ES-I3 (cell line): ENCODE measurements at regions not wholly inside any gene's neighbourhood (a gene's known extent, or its start where the extent isn't known, plus 50 kb on each side); places are given as distances from the start of the nearest gene placed in this dataset.

Source experiments
- H3K36me3 ChIP-seq: 2 replicates; pipeline ENCODE4 v1.6.1; 2013; ENCODE audit warnings: mild to moderate bottlenecking, low read length, control low read depth, moderate library complexity; ENCODE audit not compliant: insufficient read depth
- H3K4me1 ChIP-seq: 2 replicates; pipeline ENCODE4 v1.6.1; 2013; ENCODE audit warnings: mild to moderate bottlenecking, control low read depth, low read length; ENCODE audit not compliant: insufficient read depth
- H3K9ac ChIP-seq: 2 replicates; pipeline ENCODE4 v1.6.1; 2013; ENCODE audit warnings: low read depth, mild to moderate bottlenecking, low read length, moderate library complexity
- H3K9me3 ChIP-seq: 2 replicates; pipeline ENCODE4 v1.6.1; 2013; ENCODE audit warnings: mild to moderate bottlenecking, low read length, moderate library complexity; ENCODE audit not compliant: control insufficient read depth, insufficient read depth

DNA sequence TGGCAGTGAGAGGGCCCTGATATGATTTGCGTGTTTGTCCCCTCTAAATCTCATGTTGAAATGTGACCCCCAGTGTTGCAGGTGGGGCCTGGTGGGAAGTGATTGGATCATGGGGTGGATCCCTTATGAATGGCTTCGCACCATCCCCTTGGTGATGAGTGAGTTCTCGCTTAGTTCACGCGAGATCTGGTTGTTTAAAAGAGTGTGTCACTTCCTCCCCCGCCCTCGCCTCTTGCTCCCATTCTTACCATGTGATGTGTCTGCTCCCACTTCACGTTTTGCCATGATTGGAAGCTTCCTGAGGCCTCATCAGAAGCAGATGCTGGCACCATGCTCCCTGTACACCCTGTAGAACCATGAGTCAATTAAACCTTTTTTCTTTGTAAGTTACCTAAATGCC lies 319.9 kb upstream of the ID2 start:
- Histone ChIP-seq H3K4me1 (no peaks in the 10 kb centered on the region), H3K36me3 (no peaks in the 10 kb centered on the region), H3K9me3 (no peaks in the 10 kb centered on the region), H3K9ac (no peak overlapping the region)

DNA sequence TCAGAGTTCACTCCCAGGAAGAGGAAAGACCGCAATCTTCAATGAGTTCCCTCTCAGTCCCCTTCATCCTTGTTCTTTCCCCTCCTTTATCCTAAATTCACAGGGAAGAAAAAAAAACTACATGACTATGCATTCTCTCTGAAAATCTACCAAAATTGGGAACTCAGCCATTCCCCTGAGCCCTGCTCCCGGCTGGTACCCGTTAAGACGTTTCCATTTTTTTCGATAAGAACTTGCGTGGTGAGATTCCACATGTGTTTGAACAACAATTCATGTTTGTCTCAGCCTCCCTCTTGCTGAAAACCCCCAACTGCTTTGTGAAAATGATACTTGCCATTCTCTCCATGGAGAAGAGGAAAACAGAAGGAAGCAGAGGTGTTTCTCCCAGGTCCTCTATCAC lies 318.7 kb upstream of the ID2 start:
- H3K4me1 ChIP-seq, result no peaks in the 10 kb centered on the region
- H3K36me3 ChIP-seq, result no peaks in the 10 kb centered on the region
- no peaks in the 10 kb centered on the region for H3K9me3 ChIP-seq
- H3K9ac ChIP-seq, result no peak overlapping the region

DNA sequence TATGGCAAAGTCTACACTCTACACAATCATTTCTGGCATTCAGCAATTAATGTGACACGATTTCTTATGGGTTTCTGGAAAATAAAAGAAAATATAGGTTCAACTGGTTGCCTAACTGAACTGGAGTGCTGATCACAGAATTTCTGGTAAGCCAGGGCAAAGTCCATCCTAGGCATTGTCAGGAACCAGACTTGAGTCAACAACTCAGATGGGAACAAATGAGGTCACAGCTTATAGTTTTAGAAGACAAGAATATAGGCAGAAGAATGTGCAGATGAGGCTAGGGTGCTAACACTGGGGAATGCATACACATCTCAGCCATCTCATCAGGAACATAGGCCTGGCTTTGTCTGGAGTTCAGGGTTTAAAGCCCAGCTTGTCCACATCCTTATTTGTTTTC lies 317.2 kb upstream of the ID2 start:
- H3K36me3 ChIP-seq, result no peaks in the 10 kb centered on the region
- no peaks in the 10 kb centered on the region for H3K4me1 ChIP-seq
- H3K9ac ChIP-seq, result no peak overlapping the region
- no peaks in the 10 kb centered on the region for H3K9me3 ChIP-seq

DNA sequence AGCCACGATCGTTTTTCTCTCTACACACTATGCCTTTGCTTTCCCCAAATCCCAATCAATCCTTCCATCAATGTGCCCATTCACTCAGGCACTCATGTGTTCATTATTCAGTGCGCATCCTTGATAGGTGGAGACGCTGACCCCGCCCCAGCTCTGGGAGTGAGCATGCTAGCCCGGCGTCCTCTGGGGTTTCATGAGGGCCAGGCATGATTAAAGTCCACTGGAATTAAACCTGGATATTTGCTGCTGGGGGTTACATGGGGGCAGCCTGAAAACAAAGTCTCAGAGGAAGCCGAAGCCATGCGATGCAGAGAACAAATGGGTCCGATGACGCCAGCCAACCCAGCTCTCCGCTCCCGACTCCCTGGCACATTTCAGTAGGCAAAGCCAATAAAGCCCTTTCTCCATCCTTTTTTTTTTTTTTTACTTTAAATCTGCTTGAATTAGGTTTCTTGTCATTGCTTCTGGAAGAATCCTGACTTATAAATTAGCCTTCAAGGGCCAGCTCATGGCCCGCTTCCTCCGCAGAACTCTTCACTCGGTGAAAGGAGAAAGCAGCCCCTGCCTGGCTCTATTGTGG lies 316.4 kb upstream of the ID2 start:
- no peaks in the 10 kb centered on the region for H3K9me3 ChIP-seq
- no peaks in the 10 kb centered on the region for H3K4me1 ChIP-seq
- H3K36me3 ChIP-seq, result no peaks in the 10 kb centered on the region
- no peak overlapping the region for H3K9ac ChIP-seq

- H3K4me1 ChIP-seq, result no peaks in the 10 kb centered on the region
- no peaks in the 10 kb centered on the region for H3K36me3 ChIP-seq
- no peaks in the 10 kb centered on the region for H3K9me3 ChIP-seq
- H3K9ac ChIP-seq, result no peak overlapping the region
These were observed 314.0 kb upstream of the ID2 start for GRCh38 chr2:8367833-8368232.

- no peak overlapping the region for H3K9ac ChIP-seq
These were observed 313.4 kb upstream of the ID2 start for GRCh38 chr2:8368463-8368862.

DNA sequence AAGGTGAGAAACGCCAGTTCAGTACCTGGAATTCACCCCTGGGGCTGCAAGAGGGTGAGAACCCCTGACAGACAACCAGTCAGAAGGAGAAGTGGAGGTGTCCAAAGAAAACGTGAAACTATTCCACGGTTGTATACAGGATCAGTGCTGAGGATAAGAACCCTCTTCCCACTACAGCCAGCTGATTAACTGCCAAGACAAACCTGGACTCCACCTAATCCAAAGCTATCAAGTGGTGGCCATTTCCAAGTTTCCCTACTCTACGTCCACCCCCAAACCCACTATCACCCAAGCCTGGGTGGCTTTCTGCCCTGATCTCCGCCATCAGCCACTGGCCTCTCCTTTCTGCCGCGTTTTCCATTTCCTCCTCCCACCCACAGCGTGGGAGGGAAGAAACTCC lies 312.3 kb upstream of the ID2 start:
- no peaks in the 10 kb centered on the region for H3K4me1 ChIP-seq
- no peak overlapping the region for H3K9ac ChIP-seq
- H3K9me3 ChIP-seq, result no peaks in the 10 kb centered on the region
- no peaks in the 10 kb centered on the region for H3K36me3 ChIP-seq

More at GRCh38 chr2:8368463-8368862, 313.4 kb upstream of the ID2 start:
- Histone ChIP-seq H3K36me3 (no peaks in the 10 kb centered on the region), H3K9me3 (no peaks in the 10 kb centered on the region), H3K4me1 (no peaks in the 10 kb centered on the region)

DNA sequence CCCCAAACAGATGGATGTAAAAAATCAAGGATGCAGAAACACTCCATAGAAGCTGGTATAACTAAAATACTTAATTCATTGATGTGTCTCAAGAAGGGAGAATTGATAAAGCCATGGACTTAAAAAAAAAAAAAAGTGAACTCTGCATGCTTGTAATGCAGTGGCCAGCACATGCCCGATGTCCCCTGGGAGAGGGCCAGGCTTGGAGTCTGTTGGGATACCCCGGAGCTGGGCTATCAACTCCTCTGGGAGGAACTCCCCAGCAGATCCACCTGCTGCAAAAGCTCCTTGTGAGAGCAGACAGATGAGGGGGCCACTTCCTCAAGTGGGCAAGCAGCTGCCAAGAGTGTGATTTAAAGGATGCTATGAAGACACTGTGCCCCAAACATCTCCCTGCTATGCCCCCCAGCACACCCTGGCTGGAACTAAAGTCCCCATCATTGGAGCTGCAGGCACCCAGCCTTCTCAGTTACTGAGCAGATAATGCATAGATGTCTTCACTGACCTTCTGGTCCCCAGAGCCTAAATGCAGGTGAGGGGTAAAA lies 311.5 kb upstream of the ID2 start:
- Histone ChIP-seq H3K9me3 (no peaks in the 10 kb centered on the region), H3K4me1 (no peaks in the 10 kb centered on the region), H3K36me3 (no peaks in the 10 kb centered on the region), H3K9ac (no peak overlapping the region)

GRCh38 chr2:8371653-8372052 lies 310.2 kb upstream of the ID2 start:
- Histone ChIP-seq H3K36me3 (no peaks in the 10 kb centered on the region), H3K4me1 (no peaks in the 10 kb centered on the region), H3K9ac (no peak overlapping the region), H3K9me3 (no peaks in the 10 kb centered on the region)

DNA sequence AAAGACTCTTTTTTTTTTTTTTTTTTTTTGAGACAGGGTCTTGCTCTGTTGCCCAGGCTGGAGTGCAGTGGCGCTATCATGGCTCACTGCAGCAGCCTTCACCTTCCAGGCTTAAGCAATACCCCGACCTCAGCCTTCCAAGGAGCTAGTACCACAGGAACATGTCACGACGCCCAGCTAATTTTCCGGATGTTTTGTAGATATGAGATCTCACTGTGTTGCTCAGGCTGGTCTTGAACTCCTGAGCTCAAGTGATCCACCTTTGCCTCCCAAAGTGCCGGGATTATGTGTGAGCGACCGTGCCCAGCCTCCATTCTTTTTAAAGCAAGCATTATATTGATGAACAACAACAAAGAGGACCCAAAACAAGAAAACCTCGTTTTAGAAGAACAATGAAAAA lies 307.1 kb upstream of the ID2 start:
- Histone ChIP-seq H3K36me3 (no peaks in the 10 kb centered on the region), H3K9me3 (no peaks in the 10 kb centered on the region), H3K4me1 (no peaks in the 10 kb centered on the region), H3K9ac (no peak overlapping the region)

- H3K36me3 ChIP-seq, result no peaks in the 10 kb centered on the region
- H3K4me1 ChIP-seq, result no peaks in the 10 kb centered on the region
- H3K9me3 ChIP-seq, result no peaks in the 10 kb centered on the region
- no peak overlapping the region for H3K9ac ChIP-seq
These were observed 305.0 kb upstream of the ID2 start for GRCh38 chr2:8376603-8377410.

GRCh38 chr2:8378016-8378810 lies 303.6 kb upstream of the ID2 start:
- Histone ChIP-seq H3K4me1 (no peaks in the 10 kb centered on the region), H3K36me3 (no peaks in the 10 kb centered on the region), H3K9ac (no peak overlapping the region), H3K9me3 (no peaks in the 10 kb centered on the region)

DNA sequence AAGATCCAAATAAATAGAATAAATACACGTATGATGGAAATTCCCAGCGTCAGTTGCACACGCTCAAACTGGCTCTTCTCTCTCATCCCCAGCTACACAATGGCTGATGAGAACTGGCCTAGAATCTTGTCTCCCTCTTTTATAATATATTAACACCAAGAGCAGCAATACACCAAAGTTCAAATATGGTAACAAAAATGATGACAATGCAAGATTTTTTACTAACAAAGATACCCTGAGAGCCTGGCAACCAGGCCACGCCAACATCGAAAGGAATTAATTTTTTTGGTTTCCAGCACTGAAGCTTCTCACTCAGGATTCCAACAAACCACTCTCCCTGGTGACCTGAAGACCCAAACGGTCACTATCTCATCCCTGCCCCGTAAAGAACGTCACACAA lies 302.7 kb upstream of the ID2 start:
- H3K36me3 ChIP-seq, result no peaks in the 10 kb centered on the region
- H3K9ac ChIP-seq, result no peak overlapping the region
- no peaks in the 10 kb centered on the region for H3K4me1 ChIP-seq
- H3K9me3 ChIP-seq, result no peaks in the 10 kb centered on the region

- H3K9ac ChIP-seq, result no peak overlapping the region
- no peaks in the 10 kb centered on the region for H3K9me3 ChIP-seq
- no peaks in the 10 kb centered on the region for H3K4me1 ChIP-seq
- no peaks in the 10 kb centered on the region for H3K36me3 ChIP-seq
These were observed 302.3 kb upstream of the ID2 start for GRCh38 chr2:8379549-8379948.
